ENCODE measurements at regions not wholly inside any gene's neighbourhood (a gene's known extent, or its start where the extent isn't known, plus 50 kb on each side); places are given as distances from the start of the nearest gene placed in this dataset.

- intact Hi-C loops (cut with micrococcal nuclease; ENCODE audit: unreplicated experiment) = no loop called here
- Mint-ChIP-seq H3K36me3 (ENCODE audit: insufficient read depth, unreplicated experiment) (no peaks in the 10 kb centered on the region), H3K9me3 (ENCODE audit: unreplicated experiment) (no peaks in the 10 kb centered on the region), H3K27ac (ENCODE audit: unreplicated experiment) (no peak overlapping the region), H3K4me3 (ENCODE audit: unreplicated experiment) (no peak overlapping the region), H3K4me1 (ENCODE audit: low read depth, unreplicated experiment) (no peaks in the 10 kb centered on the region), H3K27me3 (ENCODE audit: insufficient read depth, unreplicated experiment) (no peaks in the 10 kb centered on the region)
- Histone ChIP-seq H3K9me3 (no peaks in the 10 kb centered on the region), H3K36me3 (ENCODE audit: control insufficient read depth, insufficient read depth, low read length) (no peaks in the 10 kb centered on the region), H3K27me3 (replicated peaks; ENCODE audit: control insufficient read depth, insufficient read depth, low read length) (no peaks in the 10 kb centered on the region), H3K4me1 (no peaks in the 10 kb centered on the region), H3K4me3 (ENCODE audit: low read depth, low read length) (no peak overlapping the region)
- no peak for DNase-seq
- TF ChIP-seq, protein P1, sequence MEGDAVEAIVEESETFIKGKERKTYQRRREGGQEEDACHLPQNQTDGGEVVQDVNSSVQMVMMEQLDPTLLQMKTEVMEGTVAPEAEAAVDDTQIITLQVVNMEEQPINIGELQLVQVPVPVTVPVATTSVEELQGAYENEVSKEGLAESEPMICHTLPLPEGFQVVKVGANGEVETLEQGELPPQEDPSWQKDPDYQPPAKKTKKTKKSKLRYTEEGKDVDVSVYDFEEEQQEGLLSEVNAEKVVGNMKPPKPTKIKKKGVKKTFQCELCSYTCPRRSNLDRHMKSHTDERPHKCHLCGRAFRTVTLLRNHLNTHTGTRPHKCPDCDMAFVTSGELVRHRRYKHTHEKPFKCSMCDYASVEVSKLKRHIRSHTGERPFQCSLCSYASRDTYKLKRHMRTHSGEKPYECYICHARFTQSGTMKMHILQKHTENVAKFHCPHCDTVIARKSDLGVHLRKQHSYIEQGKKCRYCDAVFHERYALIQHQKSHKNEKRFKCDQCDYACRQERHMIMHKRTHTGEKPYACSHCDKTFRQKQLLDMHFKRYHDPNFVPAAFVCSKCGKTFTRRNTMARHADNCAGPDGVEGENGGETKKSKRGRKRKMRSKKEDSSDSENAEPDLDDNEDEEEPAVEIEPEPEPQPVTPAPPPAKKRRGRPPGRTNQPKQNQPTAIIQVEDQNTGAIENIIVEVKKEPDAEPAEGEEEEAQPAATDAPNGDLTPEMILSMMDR (IDR thresholded peaks at IDR 0.05; ENCODE audit: insufficient read depth in 1 of 2, low read depth in 1 of 2, low read length in 1 of 2, severe bottlenecking in 1 of 2, unreplicated experiment in 1 of 2) = no peak
- ChIA-PET CTCF (no interaction called here), POLR2A (no interaction called here)
- no TSS peak for BruUV-seq (replicated peaks)
Measured at GRCh38 chr9:28662675-28663074, 1089.4 kb upstream of the C9orf72 start.

GRCh38 chr9:28668158-28668557, 1094.9 kb upstream of the C9orf72 start:
- DNase-seq = no peak
- Histone ChIP-seq H3K4me3 (ENCODE audit: low read depth, low read length) (no peak overlapping the region), H3K36me3 (ENCODE audit: control insufficient read depth, insufficient read depth, low read length) (no peaks in the 10 kb centered on the region), H3K27me3 (replicated peaks; ENCODE audit: control insufficient read depth, insufficient read depth, low read length) (no peaks in the 10 kb centered on the region), H3K9me3 (no peaks in the 10 kb centered on the region), H3K4me1 (no peaks in the 10 kb centered on the region)
- Mint-ChIP-seq H3K27me3 (ENCODE audit: insufficient read depth, unreplicated experiment) (no peaks in the 10 kb centered on the region), H3K4me3 (ENCODE audit: unreplicated experiment) (no peak overlapping the region), H3K4me1 (ENCODE audit: low read depth, unreplicated experiment) (no peaks in the 10 kb centered on the region), H3K9me3 (ENCODE audit: unreplicated experiment) (no peaks in the 10 kb centered on the region), H3K27ac (ENCODE audit: unreplicated experiment) (no peak overlapping the region), H3K36me3 (ENCODE audit: insufficient read depth, unreplicated experiment) (no peaks in the 10 kb centered on the region)
- ChIA-PET CTCF (no interaction called here), POLR2A (no interaction called here)
- BruUV-seq (replicated peaks) = no TSS peak
- intact Hi-C loops (cut with micrococcal nuclease; ENCODE audit: unreplicated experiment) = no loop called here
- TF ChIP-seq, protein P1 (IDR thresholded peaks at IDR 0.05; ENCODE audit: insufficient read depth in 1 of 2, low read depth in 1 of 2, low read length in 1 of 2, severe bottlenecking in 1 of 2, unreplicated experiment in 1 of 2) = no peak

- no peak overlapping the region for H3K4me3 Mint-ChIP-seq (ENCODE audit: unreplicated experiment)
- no peaks in the 10 kb centered on the region for H3K9me3 Mint-ChIP-seq (ENCODE audit: unreplicated experiment)
- no peak overlapping the region for H3K27ac Mint-ChIP-seq (ENCODE audit: unreplicated experiment)
- no peak for DNase-seq
- H3K36me3 ChIP-seq (ENCODE audit: control insufficient read depth, insufficient read depth, low read length) = no peaks in the 10 kb centered on the region
- ChIA-PET CTCF (no interaction called here), POLR2A (no interaction called here)
- no peaks in the 10 kb centered on the region for H3K36me3 Mint-ChIP-seq (ENCODE audit: insufficient read depth, unreplicated experiment)
- H3K4me3 ChIP-seq (ENCODE audit: low read depth, low read length) = no peak overlapping the region
- TF ChIP-seq, protein P1 (IDR thresholded peaks at IDR 0.05; ENCODE audit: insufficient read depth in 1 of 2, low read depth in 1 of 2, low read length in 1 of 2, severe bottlenecking in 1 of 2, unreplicated experiment in 1 of 2) = no peak
- no peaks in the 10 kb centered on the region for H3K4me1 ChIP-seq
- H3K27me3 Mint-ChIP-seq (ENCODE audit: insufficient read depth, unreplicated experiment) = no peaks in the 10 kb centered on the region
- BruUV-seq (replicated peaks) = no TSS peak
- no peaks in the 10 kb centered on the region for H3K9me3 ChIP-seq
- intact Hi-C loops (cut with micrococcal nuclease; ENCODE audit: unreplicated experiment) = no loop called here
- H3K4me1 Mint-ChIP-seq (ENCODE audit: low read depth, unreplicated experiment) = no peaks in the 10 kb centered on the region
- H3K27me3 ChIP-seq (replicated peaks; ENCODE audit: control insufficient read depth, insufficient read depth, low read length) = no peaks in the 10 kb centered on the region
Measured at GRCh38 chr9:28671000-28671399, 1097.7 kb upstream of the C9orf72 start.
